Endometrial microvascular endothelial cells (primary cell): ENCODE measurements at regions not wholly inside any gene's neighbourhood (a gene's known extent, or its start where the extent isn't known, plus 50 kb on each side); places are given as distances from the start of the nearest gene placed in this dataset.

ENCODE experiments used
- in situ Hi-C: cut with HindIII; loops from 2 replicates; pipeline ENCODE4 v1.10.0; 2017; ENCODE audit warnings: low sequenced_read_pairs, low pct_unique_long_range_greater_than_20kb; ENCODE audit errors: inconsistent ontology term

GRCh38 chr2:236799391-236800026 is 229.9 kb downstream of the ACKR3 start:
- in situ Hi-C loops: no loop called here

- in situ Hi-C loops: no loop called here
These were observed 233.2 kb downstream of the ACKR3 start for GRCh38 chr2:236802862-236803261.

- in situ Hi-C loops: no loop called here
These were observed 234.0 kb downstream of the ACKR3 start for GRCh38 chr2:236803621-236804020.

GRCh38 chr2:236805800-236806531 is 236.3 kb downstream of the ACKR3 start:
- in situ Hi-C loops: no loop called here

- in situ Hi-C loops: no loop called here
These were observed 240.1 kb downstream of the ACKR3 start for GRCh38 chr2:236809716-236810115.

DNA sequence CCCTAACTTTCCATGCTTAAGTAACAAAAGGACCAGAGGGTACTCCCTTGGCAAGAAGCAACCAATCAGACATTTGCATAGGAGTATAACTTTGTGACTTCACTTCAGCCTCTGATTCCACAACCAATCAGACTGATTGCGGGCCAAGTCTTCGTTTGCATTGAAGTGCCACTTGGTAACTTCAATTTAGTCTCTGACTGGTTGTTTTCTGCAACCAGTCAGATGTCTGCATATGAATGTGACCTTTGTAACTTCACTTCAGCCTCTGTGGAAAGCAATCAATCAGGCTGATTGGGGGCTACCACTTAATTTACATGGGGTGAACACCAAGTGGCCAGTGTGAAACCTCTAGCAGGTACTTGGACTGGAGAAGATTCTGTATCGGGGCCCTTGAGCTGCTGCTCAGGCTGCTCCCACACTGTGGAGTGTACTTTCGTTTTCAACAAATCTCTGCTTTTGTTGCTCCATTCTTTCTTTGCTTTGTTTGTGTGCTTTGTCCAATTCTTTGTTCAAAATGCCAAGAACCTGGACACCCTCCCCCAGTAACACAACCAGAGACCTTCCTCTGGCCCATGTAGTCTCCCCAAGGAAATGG is 241.5 kb downstream of the ACKR3 start:
- in situ Hi-C loops: no loop called here

DNA sequence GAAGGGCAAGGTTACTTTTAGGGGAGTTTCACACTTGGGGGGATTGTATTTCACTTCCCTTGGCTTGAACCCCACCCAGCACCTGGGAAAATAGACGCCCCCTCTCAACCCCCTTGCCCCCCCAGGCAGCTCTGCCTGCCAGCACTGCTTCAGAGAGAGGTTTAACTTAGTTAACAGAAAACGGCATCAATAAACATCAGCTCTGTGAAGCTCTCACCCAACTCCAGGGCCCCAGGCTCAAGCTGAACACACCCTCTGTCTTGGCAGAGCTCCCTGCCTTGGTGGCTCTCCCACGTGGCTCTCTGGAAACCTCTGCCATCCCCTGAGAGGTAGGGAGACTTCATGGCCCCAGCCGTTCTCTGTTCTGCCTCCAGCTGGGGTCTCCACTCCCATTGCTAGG is 244.1 kb downstream of the ACKR3 start:
- in situ Hi-C loops: no loop called here

DNA sequence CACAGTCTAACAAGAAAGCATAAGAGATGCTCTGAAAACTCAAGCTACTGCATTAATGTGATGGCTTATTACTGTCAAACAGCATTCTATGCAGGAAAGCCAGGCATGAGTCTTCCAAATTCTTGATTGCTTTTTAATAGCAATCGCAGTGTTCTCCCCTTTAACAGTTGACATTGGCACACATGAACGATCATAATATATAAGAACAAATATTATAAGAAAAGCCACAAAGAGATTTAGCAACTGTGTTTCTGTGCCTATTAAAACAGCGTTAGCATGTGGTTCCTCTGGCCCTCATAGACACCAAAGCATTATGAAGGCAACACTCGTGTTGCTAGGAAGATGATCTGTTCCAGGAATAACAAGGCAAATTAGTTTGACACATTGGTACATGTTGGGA is 245.0 kb downstream of the ACKR3 start:
- in situ Hi-C loops: no loop called here

DNA sequence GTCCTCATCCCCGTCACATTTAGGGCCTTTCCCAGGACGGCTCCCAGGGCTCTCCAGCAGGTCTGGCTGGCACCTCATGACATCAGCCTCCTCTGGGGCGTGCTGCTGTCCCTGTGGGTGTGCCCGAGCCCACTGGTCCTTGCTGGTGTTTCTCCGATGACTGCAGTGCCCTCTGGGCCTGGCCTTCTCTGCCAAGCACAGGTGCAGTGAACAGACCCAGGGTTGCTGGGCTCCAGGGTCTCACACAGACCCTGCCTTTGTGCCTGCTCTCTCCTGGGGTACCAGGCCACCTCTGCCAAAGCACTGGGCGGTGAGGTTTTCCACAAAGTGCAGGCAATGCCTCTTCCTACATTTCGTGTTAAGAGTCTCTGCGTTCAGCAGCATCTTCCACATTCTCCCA is 246.1 kb downstream of the ACKR3 start:
- in situ Hi-C loops: no loop called here

DNA sequence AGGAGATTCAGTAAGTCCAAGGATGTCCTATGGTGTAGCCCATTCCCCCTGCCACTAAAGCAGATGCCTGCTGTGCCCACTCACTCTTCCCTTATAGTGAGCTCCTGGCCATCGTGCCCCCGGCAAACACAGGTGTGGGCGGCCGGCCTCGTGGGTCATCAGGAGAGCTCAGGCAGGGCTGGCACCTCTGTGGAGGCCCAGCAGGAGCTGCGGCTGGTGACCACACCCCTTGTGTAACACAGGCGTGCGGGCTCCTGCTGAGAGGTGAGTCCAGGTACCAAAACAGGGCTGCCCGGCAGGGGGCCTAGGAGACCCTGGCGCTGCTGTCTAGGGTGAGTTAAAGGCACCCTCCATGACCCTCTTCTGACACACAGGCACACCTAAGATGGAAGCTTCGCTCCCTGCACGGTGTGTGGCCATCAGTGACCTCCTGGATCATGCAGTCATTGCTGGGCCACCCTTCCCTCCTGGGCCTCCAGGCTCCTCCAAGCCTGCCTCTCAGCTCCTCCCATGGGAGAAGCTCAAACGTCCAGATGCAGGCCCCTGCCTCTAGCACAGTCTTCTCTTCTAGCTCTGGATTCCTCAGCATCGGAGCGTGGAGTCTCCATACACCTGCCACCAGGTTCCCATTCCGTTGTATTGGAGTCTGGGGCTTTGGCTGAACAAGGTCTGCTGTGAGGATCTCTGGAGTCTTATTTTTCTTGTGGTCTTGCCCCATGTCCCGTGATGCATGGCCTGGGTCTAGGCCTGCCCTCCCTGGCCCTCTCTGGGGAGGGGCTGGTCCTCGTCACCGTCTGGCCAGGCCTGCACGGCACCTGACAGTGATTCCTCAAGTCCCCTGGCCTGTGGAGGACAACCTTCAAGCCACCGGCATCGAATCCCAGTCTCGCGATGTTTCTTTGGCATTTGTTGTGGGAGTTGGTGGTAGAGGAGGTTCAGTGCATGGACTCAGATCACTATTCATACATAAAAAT is 246.9 kb downstream of the ACKR3 start:
- in situ Hi-C loops: no loop called here

- in situ Hi-C loops: no loop called here
These were observed 248.8 kb downstream of the ACKR3 start for GRCh38 chr2:236818281-236819045.

DNA sequence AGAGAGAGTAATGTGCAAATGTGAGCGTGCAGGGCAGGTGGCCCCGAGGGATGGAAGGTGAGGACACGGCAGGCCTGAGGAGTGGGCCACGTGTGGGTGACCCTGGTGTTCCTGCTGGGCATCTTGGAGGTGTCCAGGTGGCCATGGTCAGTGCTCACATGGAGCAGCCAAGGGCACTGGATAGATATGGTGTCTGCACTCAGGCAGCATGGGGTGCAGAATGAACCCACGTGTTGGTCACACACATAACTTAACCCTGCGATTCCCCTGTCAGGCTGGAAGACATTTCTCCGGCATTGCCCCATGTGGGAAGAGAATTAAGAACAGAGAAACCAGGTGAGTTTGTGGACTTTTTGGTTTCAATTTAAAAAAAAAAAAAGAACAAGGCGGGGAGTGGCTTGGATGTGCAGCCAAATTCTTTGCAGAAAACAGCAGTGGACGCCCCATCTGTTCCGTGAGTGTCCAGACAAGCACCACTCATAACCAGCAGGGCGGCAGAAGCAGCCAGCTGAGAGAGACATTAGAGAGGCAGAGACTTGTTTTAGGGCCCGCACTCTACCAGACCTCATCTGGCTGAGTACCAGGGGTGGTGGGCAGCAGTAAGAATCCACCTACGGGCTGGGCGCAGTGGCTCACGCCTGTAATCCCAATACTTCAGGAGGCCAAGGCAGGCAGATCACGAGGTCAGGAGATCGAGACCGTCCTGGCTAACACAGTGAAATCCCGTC is 249.8 kb downstream of the ACKR3 start:
- in situ Hi-C loops: no loop called here

- in situ Hi-C loops: no loop called here
These were observed 251.2 kb downstream of the ACKR3 start for GRCh38 chr2:236820763-236821344.

DNA sequence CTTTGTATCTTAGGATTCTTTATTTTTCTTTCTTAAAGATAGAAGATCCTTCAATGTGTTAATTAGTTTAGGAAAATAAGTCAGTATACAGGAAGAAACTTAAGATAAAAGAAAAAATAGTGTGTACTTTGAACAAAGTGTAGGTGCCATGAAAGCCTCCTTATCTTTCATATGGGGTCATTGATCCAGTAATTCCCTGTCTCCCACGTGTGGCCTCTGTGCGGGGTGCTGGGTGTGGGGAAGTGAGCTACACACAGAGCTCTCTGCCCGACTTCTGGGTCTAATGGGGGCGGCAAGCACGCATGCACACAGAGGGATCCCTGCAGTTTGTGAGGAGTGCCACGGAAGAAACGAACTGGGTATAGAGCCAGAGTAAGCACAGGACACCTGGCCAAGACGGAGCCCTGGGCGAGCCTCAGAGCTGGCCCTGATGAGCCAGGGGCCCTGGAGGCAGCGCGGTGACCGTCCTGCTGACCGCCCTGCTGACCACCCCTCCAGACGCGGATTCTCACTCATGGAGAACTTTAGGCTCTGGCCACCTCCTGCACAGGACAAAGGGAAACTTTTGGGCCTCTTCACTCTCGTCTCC is 253.5 kb downstream of the ACKR3 start:
- in situ Hi-C loops: no loop called here

GRCh38 chr2:236823963-236824362 is 254.3 kb downstream of the ACKR3 start:
- in situ Hi-C loops: no loop called here

- in situ Hi-C loops: no loop called here
These were observed 255.2 kb downstream of the ACKR3 start for GRCh38 chr2:236824836-236825235.

- in situ Hi-C loops: no loop called here
These were observed 256.4 kb downstream of the ACKR3 start for GRCh38 chr2:236825989-236826510.
